HepG2 (cell line): ENCODE measurements at regions not wholly inside any gene's neighbourhood (a gene's known extent, or its start where the extent isn't known, plus 50 kb on each side); places are given as distances from the start of the nearest gene placed in this dataset.

Source experiments
- ATAC-seq: fragments of 200-7000 bp; cut with Tn5 transposase; 3 replicates; pipeline ENCODE4 v1.9.1; 2020; ENCODE audit warnings: mild to moderate bottlenecking, moderate library complexity
- BruUV-seq: library from RNA; stranded (reverse); fragments of 400-500 nt; replicated peaks from 2 replicates; lab custom pipeline; 2021; lab: Mats Ljungman, UMichigan
- CTCF ChIA-PET: fragments of 300-600 bp; formaldehyde crosslinking; extraction: SDS; loops from one replicate; lab custom pipeline; 2021; ENCODE audit warnings: low total read pairs, inconsistent platforms, low intra/inter-chr PET ratio; lab: Yijun Ruan, JAX
- POLR2A ChIA-PET: fragments of 350-600 bp; sonication (Branson Sonifier 250); formaldehyde crosslinking; loops from one replicate; lab custom pipeline; 2020; ENCODE audit warnings: antibody characterized with exemption, inconsistent platforms; lab: Yijun Ruan, JAX
- DNase-seq: peaks from one replicate; pipeline ENCODE4 v3.0.0-alpha.2; 2015; ENCODE audit warnings: low spot score
- FAIRE-seq: peaks from 3 replicates; lab custom pipeline; 2011; peaks lifted over from hg19 to GRCh38; lab: Jason Lieb, UNC
- H2AFZ ChIP-seq: one replicate; pipeline ENCODE4 v1.6.1; 2011; ENCODE audit warnings: low read length, inconsistent platforms
- H3K27ac ChIP-seq: fragments of 300-600 bp; 3 replicates; pipeline ENCODE4 v1.8.0; 2011; ENCODE audit warnings: mixed run types, mild to moderate bottlenecking, mixed read lengths, low read length, inconsistent platforms; ENCODE audit not compliant: insufficient read depth; ENCODE audit errors: extremely low read length
- H3K27me3 ChIP-seq, 2 experiments: fragments of 200-600 bp in 1 of 2; 2 replicates in 1 of 2; 3 replicates in 1 of 2; pipeline versions ENCODE4 v1.6.0 to v1.8.0; 2011; ENCODE audit warnings: low read length in 2 of 2, mild to moderate bottlenecking in 2 of 2, moderate library complexity in 2 of 2, inconsistent platforms in 1 of 2; ENCODE audit not compliant: insufficient read depth in 2 of 2, control insufficient read depth in 1 of 2
- H3K36me3 ChIP-seq, 2 experiments: fragments of 200-600 bp in 1 of 2; replicated peaks in 1 of 2; 2 replicates in 1 of 2; 3 replicates in 1 of 2; pipeline versions ENCODE4 v1.5.1 to v1.8.0; 2011; ENCODE audit warnings: low read length in 2 of 2, inconsistent platforms in 1 of 2; ENCODE audit not compliant: insufficient read depth in 2 of 2, control insufficient read depth in 1 of 2
- H3K4me1 ChIP-seq: 2 replicates; pipeline ENCODE4 v1.5.1; 2012; ENCODE audit warnings: low read length, inconsistent platforms; ENCODE audit not compliant: insufficient read depth
- H3K4me2 ChIP-seq: 2 replicates; pipeline ENCODE4 v1.6.0; 2011; ENCODE audit warnings: low read depth, low read length, inconsistent platforms
- H3K4me3 ChIP-seq, 3 experiments: fragments of 200-600 bp in 1 of 3; sonication (generic), shearing (Covaris generic) in 1 of 3; replicated peaks in 1 of 3; 2 replicates each; pipeline ENCODE4 v1.5.1; 2011 to 2016; ENCODE audit warnings: low read length in 3 of 3, inconsistent platforms in 2 of 3, low read depth in 2 of 3, mild to moderate bottlenecking in 2 of 3, control low read depth in 1 of 3, mixed read lengths in 1 of 3; ENCODE audit not compliant: insufficient read depth in 1 of 3
- H3K79me2 ChIP-seq: one replicate; pipeline ENCODE4 v1.6.1; 2011; ENCODE audit warnings: low read length, inconsistent platforms; ENCODE audit not compliant: insufficient read depth
- H3K9ac ChIP-seq: 2 replicates; pipeline ENCODE4 v1.6.0; 2011; ENCODE audit warnings: mild to moderate bottlenecking, low read depth, low read length, inconsistent platforms; ENCODE audit not compliant: insufficient read depth
- H3K9me3 ChIP-seq: 2 replicates; pipeline ENCODE4 v1.5.1; 2012; ENCODE audit warnings: mild to moderate bottlenecking, low read length
- H4K20me1 ChIP-seq: 2 replicates; pipeline ENCODE4 v1.6.0; 2011; ENCODE audit warnings: inconsistent platforms, mild to moderate bottlenecking, low read length, moderate library complexity; ENCODE audit not compliant: insufficient read depth
- KAT2B ChIP-seq: fragments of 150-350 bp; IDR thresholded peaks from 2 replicates; pipeline ENCODE4 v1.6.1; 2014; ENCODE audit warnings: low read depth, low read length, borderline replicate concordance
- NAIF1 ChIP-seq: sonication (generic); formaldehyde crosslinking; IDR thresholded peaks from 2 replicates; pipeline ENCODE4 v1.5.0; 2020; ENCODE audit warnings: mild to moderate bottlenecking, missing genetic modification reagents, borderline replicate concordance
- POLR2AphosphoS2 ChIP-seq: IDR thresholded peaks from 2 replicates; pipeline ENCODE4 v1.6.1; 2011; ENCODE audit warnings: low read depth, low read length, improper control_type of control experiment
- RARA ChIP-seq: IDR thresholded peaks from 2 replicates; pipeline ENCODE4 v1.6.1; 2016; ENCODE audit warnings: missing genetic modification reagents, missing compliant biosample characterization
- ZBTB2 ChIP-seq: sonication (generic); formaldehyde crosslinking; IDR thresholded peaks from 2 replicates; pipeline ENCODE4 v1.8.0; 2022; ENCODE audit warnings: low read depth, missing genetic modification reagents
- ZBTB44 ChIP-seq: sonication (generic); formaldehyde crosslinking; IDR thresholded peaks from 2 replicates; pipeline ENCODE4 v1.4.0; 2020; ENCODE audit warnings: missing genetic modification reagents
- ZFP36 ChIP-seq: fragments of 150-350 bp; IDR thresholded peaks from 2 replicates; pipeline ENCODE4 v1.6.1; 2018; ENCODE audit warnings: borderline replicate concordance, low read length, low read depth; ENCODE audit not compliant: partially characterized antibody
- ZNF260 ChIP-seq: sonication (generic); formaldehyde crosslinking; IDR thresholded peaks from 2 replicates; pipeline ENCODE4 v1.4.0; 2020; ENCODE audit warnings: missing genetic modification reagents, low read depth, mild to moderate bottlenecking, borderline replicate concordance
- ZNF276 ChIP-seq: sonication (generic); formaldehyde crosslinking; IDR thresholded peaks from 2 replicates; pipeline ENCODE4 v1.4.0; 2020; ENCODE audit warnings: mild to moderate bottlenecking, low read depth, missing genetic modification reagents
- ZNF609 ChIP-seq: sonication (generic); formaldehyde crosslinking; IDR thresholded peaks from 2 replicates; pipeline ENCODE4 v1.4.0; 2020; ENCODE audit warnings: mild to moderate bottlenecking, missing genetic modification reagents, borderline replicate concordance
- ZNF614 ChIP-seq: IDR thresholded peaks from 2 replicates; pipeline ENCODE4 v1.6.1; 2018; ENCODE audit warnings: missing biosample characterization, missing genetic modification reagents, inconsistent platforms, borderline replicate concordance
- ZNF747 ChIP-seq: sonication (generic); formaldehyde crosslinking; IDR thresholded peaks from 2 replicates; pipeline ENCODE4 v1.8.1; 2023; ENCODE audit warnings: missing genetic modification reagents, mild to moderate bottlenecking, borderline replicate concordance
- ZNF777 ChIP-seq: sonication (generic); formaldehyde crosslinking; IDR thresholded peaks from 2 replicates; pipeline ENCODE4 v1.4.0; 2020; ENCODE audit warnings: missing genetic modification reagents
- WGBS: methylation state at CpG from one replicate; pipeline ENCODE4 v1.1.6; 2017; ENCODE audit warnings: low lambda C conversion rate; 5-methylcytosine and 5-hydroxymethylcytosine counted together
- in situ Hi-C: cut with HindIII; loops from 2 replicates; pipeline ENCODE4 v1.10.0; 2017; ENCODE audit warnings: low pct_unique_long_range_greater_than_20kb; ENCODE audit not compliant: extremely low pct_ligation_motif_present
- intact Hi-C: fragments of 100-400 bp; cut with micrococcal nuclease; formaldehyde crosslinking; loops from one replicate; pipeline ENCODE4 v1.10.0; 2022; ENCODE audit not compliant: unreplicated experiment

DNA sequence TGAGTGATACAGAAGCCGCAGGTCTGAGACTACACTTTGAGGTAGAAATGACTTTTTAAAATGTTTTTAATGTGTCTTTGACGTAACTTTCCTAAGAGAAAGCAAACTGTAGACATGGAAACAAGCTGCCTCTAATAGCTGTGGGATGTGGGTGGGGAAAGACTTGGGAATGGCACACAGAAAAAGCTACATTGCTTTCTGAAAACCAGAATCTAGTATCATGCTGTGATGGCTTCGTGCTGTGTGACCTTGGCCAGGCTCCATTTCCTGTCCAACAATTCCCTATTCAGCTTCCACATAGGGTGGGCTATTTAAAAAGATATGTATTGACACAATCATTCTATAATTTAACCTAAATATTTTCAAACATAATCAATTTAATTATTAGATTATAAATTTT is 909.1 kb downstream of the NCAM2 start:
- ATAC-seq: no peak
- intact Hi-C loops: no loop called here
- no peaks in the 10 kb centered on the region for H3K79me2 ChIP-seq
- no peaks in the 10 kb centered on the region for H4K20me1 ChIP-seq
- DNase-seq: no peak
- no peak overlapping the region for H3K4me2 ChIP-seq
- no peaks in the 10 kb centered on the region for H3K4me1 ChIP-seq
- BruUV-seq: no TSS peak
- H3K27me3 ChIP-seq: no peaks in the 10 kb centered on the region
- H3K27ac ChIP-seq: no peak overlapping the region
- FAIRE-seq: no peak
- no peak overlapping the region for H2AFZ ChIP-seq
- no peak overlapping the region for H3K9ac ChIP-seq
- ChIA-PET POLR2A (no interaction called here), CTCF (no interaction called here)
- peaks cover 78% of the 10 kb centered on the region for H3K9me3 ChIP-seq
- in situ Hi-C loops: no loop called here
- no peaks in the 10 kb centered on the region; a peak in 1 of 5 replicates for H3K36me3 ChIP-seq
- H3K4me3 ChIP-seq: no peak overlapping the region
- TF ChIP-seq ZBTB44 (no peak), ZNF260 (no peak), RARA (CRISPR knock-in tag) (no peak), ZNF276 (CRISPR knock-in tag) (no peak), ZNF609 (CRISPR knock-in tag) (no peak), ZNF747 (CRISPR knock-in tag) (no peak), NAIF1 (no peak), ZNF614 (no peak), ZNF777 (CRISPR knock-in tag) (no peak), ZFP36 (no peak), KAT2B (no peak), POLR2AphosphoS2 (no peak), ZBTB2 (no peak)
- 2% methylated on average over 3 of the region's 3 CpGs for WGBS
